Caki2 (cell line): ENCODE measurements at regions not wholly inside any gene's neighbourhood (a gene's known extent, or its start where the extent isn't known, plus 50 kb on each side); places are given as distances from the start of the nearest gene placed in this dataset.

Experiments
- DNase-seq: peaks from one replicate; pipeline ENCODE4 v3.0.0-alpha.2; 2015; ENCODE audit warnings: low read depth
- in situ Hi-C: cut with HindIII; loops from 2 replicates; pipeline ENCODE4 v1.10.0; 2016; ENCODE audit warnings: low sequenced_read_pairs, low pct_unique_long_range_greater_than_20kb, mixed read lengths

GRCh38 chr4:32002037-32002747 lies 1282.0 kb downstream of the PCDH7 start:
- in situ Hi-C loops = no loop called here
- DNase-seq = no peak

DNA sequence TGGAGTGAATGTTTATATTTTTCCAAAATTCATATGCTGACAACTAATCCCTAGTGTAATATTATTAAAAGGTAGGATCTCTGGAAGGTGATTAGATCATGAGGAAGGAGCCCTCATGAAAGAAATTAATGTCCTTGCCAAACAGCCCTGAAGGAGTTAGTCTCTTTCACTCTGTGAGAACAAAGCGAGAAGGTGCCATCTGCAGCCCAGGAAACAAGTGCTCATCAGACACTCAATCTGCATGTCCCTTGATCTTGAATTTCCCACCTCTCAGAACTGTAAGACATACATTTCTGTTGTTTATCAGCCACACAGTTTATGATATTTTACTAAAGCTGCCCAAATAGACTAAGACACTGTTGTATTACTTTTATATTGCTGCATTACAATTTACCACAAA lies 1283.4 kb downstream of the PCDH7 start:
- DNase-seq = no peak
- in situ Hi-C loops = no loop called here

DNA sequence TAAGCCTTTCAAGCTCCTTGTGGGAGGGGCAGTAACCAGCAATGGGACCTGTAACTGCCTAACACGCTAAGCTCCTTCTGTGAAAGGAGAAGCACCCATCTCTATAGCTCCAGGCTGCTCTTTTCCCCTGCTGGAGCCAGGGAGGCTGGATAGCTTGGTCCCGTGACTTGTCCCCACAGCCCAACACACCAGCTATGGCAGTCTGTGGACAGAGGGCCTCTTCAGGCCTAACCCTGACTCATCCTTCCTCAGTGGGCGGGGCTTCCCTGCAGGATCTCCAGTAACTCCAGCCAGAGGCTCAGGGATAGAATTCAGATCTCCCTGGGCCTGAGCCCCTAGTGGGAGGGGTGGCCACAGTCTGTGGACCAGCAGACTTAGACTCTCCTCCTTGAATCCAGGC lies 1290.1 kb downstream of the PCDH7 start:
- in situ Hi-C loops = no loop called here

DNA sequence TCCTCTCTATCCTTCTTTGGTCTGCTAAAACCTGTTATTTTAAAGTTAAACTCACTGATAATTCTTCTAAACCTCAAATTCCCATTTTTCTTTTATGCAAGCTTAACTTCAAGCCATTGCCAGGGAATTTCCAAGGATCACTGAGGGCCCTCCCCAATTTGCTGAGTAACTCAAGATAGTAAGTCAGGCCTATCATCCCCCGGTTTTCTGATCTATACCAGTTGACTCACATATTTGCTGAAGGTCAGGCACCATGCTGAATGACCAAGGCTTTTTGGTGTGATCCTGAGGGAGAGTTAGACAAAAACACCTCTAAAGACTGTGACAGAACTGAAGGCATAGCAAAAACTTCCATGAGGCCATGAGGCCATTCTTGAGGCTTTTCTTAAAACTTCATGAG lies 1301.9 kb downstream of the PCDH7 start:
- peak; percentile 86 for DNase-seq
- in situ Hi-C loops = no loop called here

More for the DNA sequence above, 1290.1 kb downstream of the PCDH7 start:
- DNase-seq = no peak

DNA sequence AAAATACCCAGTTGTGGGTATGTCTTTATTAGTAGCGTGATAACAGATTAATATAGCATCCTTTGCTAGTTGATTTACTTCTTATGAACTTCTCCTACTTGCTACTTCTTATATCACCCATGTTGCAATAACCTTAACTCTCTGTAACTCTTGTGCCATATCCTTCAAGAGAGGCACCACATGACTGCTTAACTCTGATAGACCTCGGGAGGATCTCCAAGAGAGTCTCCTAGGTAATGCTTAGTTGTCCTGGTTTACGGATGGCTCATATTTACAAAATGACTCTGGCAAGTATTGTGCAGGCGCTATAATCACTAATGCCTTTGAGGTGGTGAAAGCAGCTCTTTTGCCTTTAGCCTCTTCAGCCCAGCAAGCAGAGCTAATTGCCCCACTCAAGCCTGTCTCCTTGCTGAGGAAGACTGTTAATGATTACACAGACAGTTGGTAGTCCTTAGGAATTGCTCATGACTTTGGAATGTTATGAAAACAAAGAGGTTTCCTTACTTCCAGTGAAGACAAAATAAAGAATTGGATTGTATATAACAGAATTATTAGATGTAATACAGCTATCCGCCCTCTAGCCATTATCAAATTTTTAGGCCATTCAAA lies 1305.8 kb downstream of the PCDH7 start:
- in situ Hi-C loops = no loop called here
- DNase-seq = peak; percentile 95

DNA sequence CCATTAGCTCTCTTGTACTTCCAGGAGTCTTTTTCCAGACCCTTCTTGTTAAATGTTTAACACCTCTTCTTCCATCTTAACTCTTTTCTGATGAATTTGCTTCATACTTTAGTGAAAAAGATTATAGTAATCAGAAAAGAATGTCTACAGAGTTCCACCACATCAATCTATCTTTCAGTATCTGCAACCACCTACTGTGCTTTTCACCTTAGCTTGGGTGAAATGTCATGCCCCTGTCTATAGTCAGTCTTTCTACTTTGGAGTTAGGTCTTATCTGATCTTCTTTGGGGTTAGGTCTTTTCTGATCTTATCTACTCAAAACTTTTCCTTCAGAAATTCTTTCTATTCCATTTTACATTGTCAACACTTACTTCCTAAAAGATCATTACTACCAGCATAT lies 1310.2 kb downstream of the PCDH7 start:
- in situ Hi-C loops = no loop called here
- DNase-seq = peak; percentile 58

GRCh38 chr4:32031026-32031425 lies 1310.9 kb downstream of the PCDH7 start:
- peak; percentile 50 for DNase-seq
- in situ Hi-C loops = no loop called here

GRCh38 chr4:32032136-32032672 lies 1312.0 kb downstream of the PCDH7 start:
- no peak for DNase-seq
- in situ Hi-C loops = no loop called here

DNA sequence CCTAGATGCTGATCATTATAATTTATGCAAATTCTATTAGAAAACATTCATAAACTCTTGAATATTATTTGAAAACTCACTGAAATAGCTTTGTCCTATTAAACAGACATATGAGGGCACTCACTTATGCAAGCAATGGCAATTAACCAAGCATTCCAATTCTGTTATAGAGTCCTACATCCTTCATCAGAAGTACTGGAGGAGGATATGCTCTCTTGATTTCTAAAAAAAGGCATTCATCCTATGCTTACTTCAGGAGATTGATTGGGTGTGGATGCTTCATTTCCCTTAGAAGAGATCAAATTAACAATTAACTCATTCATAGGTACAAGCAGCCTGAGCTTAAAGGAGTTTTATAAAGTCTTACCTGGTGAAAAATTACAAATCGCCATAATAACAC lies 1317.2 kb downstream of the PCDH7 start:
- DNase-seq = no peak
- in situ Hi-C loops = no loop called here

GRCh38 chr4:32042486-32043247 lies 1322.5 kb downstream of the PCDH7 start:
- in situ Hi-C loops = no loop called here
- no peak for DNase-seq

GRCh38 chr4:32043248-32043633 lies 1323.1 kb downstream of the PCDH7 start:
- in situ Hi-C loops = no loop called here
- DNase-seq = no peak

GRCh38 chr4:32061916-32062315 lies 1341.7 kb downstream of the PCDH7 start:
- no peak for DNase-seq
- in situ Hi-C loops = no loop called here

- in situ Hi-C loops = no loop called here
- no peak for DNase-seq
These were observed 1353.4 kb downstream of the PCDH7 start for GRCh38 chr4:32073542-32073941.

DNA sequence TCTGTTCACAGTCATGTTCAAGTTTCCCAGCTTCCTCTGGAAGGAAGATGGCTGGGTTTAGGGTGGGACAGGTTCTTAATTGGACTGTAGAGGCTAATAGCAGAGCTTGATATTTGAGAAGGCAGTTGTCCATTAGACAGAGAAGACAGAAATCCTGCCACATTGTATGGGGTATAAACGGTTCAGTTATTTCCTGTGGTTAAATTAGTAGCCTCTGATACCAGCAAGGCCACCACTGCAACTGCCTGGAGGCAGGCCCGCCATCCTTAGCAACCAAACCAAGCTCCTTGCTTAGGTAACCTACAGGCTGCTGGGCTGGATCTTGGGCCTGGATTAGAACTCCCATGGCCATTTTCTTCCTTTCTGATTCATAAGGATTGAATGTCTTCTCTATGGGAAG lies 1367.0 kb downstream of the PCDH7 start:
- no peak for DNase-seq
- in situ Hi-C loops = no loop called here

- no peak for DNase-seq
- in situ Hi-C loops = no loop called here
These were observed 1374.8 kb downstream of the PCDH7 start for GRCh38 chr4:32094987-32095386.

DNA sequence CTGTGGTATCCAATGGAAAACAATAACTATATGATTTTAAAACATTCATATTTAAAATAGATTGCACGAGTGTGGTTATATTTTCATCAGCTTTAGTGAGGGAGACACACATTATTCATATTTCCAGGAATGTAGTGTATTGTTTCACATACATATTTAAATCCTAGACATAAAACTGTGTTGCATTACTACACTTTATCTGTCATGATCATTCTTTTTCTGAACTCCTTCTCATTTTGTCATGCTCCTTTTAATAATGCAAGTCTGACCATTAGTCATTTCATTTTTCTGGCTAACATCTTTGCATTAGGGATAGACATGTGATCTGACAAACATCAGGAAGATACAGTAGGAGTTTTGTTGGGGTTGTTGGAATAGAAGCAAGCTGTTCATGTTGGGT lies 1382.7 kb downstream of the PCDH7 start:
- DNase-seq = no peak
- in situ Hi-C loops = no loop called here

DNA sequence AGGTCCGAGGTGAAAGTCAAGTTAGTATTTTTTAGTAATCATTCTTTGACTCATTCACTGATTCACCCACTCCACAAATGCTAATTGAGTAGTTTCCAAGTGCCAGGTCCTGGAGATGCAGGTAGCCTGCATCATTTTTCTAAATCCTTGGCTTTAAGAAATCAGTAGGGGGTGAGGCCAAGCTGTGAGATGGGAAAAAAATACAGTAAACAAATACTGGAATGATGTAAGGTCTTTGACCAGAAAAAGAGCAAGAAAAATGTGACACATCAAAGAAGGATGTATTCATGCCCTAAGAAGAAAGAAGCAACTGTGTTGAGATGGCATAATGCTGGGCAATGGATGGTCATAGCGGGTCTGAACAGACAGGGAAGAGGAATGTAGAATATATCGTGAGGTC lies 1386.6 kb downstream of the PCDH7 start:
- in situ Hi-C loops = no loop called here
- DNase-seq = no peak

GRCh38 chr4:32112891-32113290 lies 1392.7 kb downstream of the PCDH7 start:
- in situ Hi-C loops = no loop called here
- DNase-seq = no peak

GRCh38 chr4:32117693-32118092 lies 1397.5 kb downstream of the PCDH7 start:
- in situ Hi-C loops = no loop called here
- no peak for DNase-seq
